Cardiac muscle cell (in vitro differentiated cells and primary cell): ENCODE measurements at regions not wholly inside any gene's neighbourhood (a gene's known extent, or its start where the extent isn't known, plus 50 kb on each side); places are given as distances from the start of the nearest gene placed in this dataset.
"Not testable (repeated sequence)": the region's sequence is repeated elsewhere in the genome, so short reads cannot be mapped to it uniquely, and the experiment has no call there.

Experiments used
- DNase-seq, 2 donors: peaks; one replicate each; pipeline versions ENCODE4 v3.0.0 to v3.0.0-alpha.2; 2010 to 2017; ENCODE audit warnings: low read depth in 1 of 2, low spot score in 1 of 2
- H3K27ac ChIP-seq: fragments of 200-600 bp; sonication (generic); 2 replicates; pipeline ENCODE4 v1.5.1; 2016
- H3K27me3 ChIP-seq: fragments of 200-600 bp; sonication (generic); 2 replicates; pipeline ENCODE4 v1.6.0; 2016; ENCODE audit warnings: control low read depth
- H3K36me3 ChIP-seq: fragments of 200-600 bp; sonication (generic); 2 replicates; pipeline ENCODE4 v1.5.1; 2016; ENCODE audit warnings: control low read depth
- H3K4me1 ChIP-seq: fragments of 200-600 bp; sonication (generic); 2 replicates; pipeline ENCODE4 v1.8.1; 2017; ENCODE audit warnings: low read depth, mild to moderate bottlenecking, mixed run types
- H3K4me3 ChIP-seq: fragments of 200-600 bp; sonication (generic); 2 replicates; pipeline ENCODE4 v1.5.1; 2016; ENCODE audit warnings: mild to moderate bottlenecking
- H3K9me3 ChIP-seq: fragments of 200-600 bp; sonication (generic); 2 replicates; pipeline ENCODE4 v1.5.1; 2017; ENCODE audit warnings: low read depth, mild to moderate bottlenecking, control low read depth
- CTCF ChIP-seq: IDR thresholded peaks from 2 replicates; pipeline ENCODE4 v1.5.1; 2012; ENCODE audit warnings: low read depth, mild to moderate bottlenecking, low read length

- Histone ChIP-seq H3K9me3 (no peaks in the 10 kb centered on the region), H3K36me3 (no peaks in the 10 kb centered on the region), H3K4me1 (no peaks in the 10 kb centered on the region), H3K27ac (no peak overlapping the region), H3K4me3 (no peak overlapping the region), H3K27me3 (no peaks in the 10 kb centered on the region)
- DNase-seq: no peak
- TF ChIP-seq CTCF: no peak
These were observed 521.6 kb downstream of the TRIML1 start for GRCh38 chr4:188660796-188661195.

GRCh38 chr4:188661502-188661901, 522.3 kb downstream of the TRIML1 start:
- Histone ChIP-seq H3K4me1 (no peaks in the 10 kb centered on the region), H3K9me3 (no peaks in the 10 kb centered on the region), H3K27ac (no peak overlapping the region), H3K36me3 (no peaks in the 10 kb centered on the region), H3K27me3 (no peaks in the 10 kb centered on the region), H3K4me3 (no peak overlapping the region)
- DNase-seq: no peak
- TF ChIP-seq CTCF: no peak

- Histone ChIP-seq H3K36me3 (no peaks in the 10 kb centered on the region), H3K27me3 (no peaks in the 10 kb centered on the region), H3K4me3 (no peak overlapping the region), H3K27ac (no peak overlapping the region), H3K4me1 (no peaks in the 10 kb centered on the region), H3K9me3 (no peaks in the 10 kb centered on the region)
- no peak for DNase-seq
- no peak for TF ChIP-seq CTCF
These were observed 524.1 kb downstream of the TRIML1 start for GRCh38 chr4:188663369-188663768.

GRCh38 chr4:188665491-188666457, 526.5 kb downstream of the TRIML1 start:
- no peaks in the 10 kb centered on the region for H3K4me1 ChIP-seq
- H3K9me3 ChIP-seq: no peaks in the 10 kb centered on the region
- H3K27me3 ChIP-seq: no peaks in the 10 kb centered on the region
- no peak for DNase-seq
- H3K4me3 ChIP-seq: no peak overlapping the region
- no peaks in the 10 kb centered on the region for H3K36me3 ChIP-seq
- no peak overlapping the region for H3K27ac ChIP-seq
- no peak for TF ChIP-seq CTCF

- H3K4me1 ChIP-seq, H3K9me3 ChIP-seq, DNase-seq, H3K27ac ChIP-seq, H3K36me3 ChIP-seq, H3K27me3 ChIP-seq, H3K4me3 ChIP-seq: not testable (repeated sequence)
These were observed 539.5 kb downstream of the TRIML1 start for GRCh38 chr4:188678691-188679090.

DNA sequence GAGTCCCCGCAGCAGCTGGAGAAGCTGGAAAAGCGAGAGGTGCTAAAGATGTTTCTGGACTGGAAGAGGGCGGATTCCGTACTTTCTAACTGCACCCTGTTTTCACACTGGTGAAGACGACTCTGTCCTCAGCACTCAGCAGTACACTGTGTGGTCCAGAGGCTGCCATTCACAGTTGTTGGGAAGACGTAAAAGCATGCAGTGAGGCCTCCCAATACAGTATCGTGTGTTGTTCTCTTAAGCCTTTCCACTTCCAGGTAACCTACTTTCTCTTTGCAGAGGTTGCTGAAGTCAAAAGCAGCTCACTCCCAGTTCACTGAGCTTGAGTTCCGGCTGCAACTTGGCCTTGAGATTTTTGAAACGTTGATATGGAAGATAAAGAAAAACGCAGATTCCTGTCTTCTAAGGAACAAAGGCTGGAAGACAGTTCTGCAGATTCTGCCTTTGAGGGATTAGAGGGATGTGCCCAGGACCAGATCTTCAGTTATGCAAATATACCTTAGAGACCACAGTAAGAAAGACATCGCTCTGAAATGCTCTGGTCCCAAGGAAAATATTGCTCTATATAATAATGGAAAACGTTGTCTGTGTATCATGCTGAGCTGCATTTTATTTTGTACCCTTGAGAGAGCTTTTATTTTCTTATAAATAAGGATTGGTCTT, 540.9 kb downstream of the TRIML1 start:
- no peak overlapping the region for H3K4me3 ChIP-seq
- H3K27me3 ChIP-seq: no peaks in the 10 kb centered on the region
- no peaks in the 10 kb centered on the region for H3K9me3 ChIP-seq
- no peaks in the 10 kb centered on the region for H3K4me1 ChIP-seq
- H3K36me3 ChIP-seq: no peaks in the 10 kb centered on the region
- H3K27ac ChIP-seq: no peak overlapping the region
- DNase-seq: no peak
- no peak for TF ChIP-seq CTCF
